T-helper 1 cell treated with Interleukin-12 subunit alpha and Interleukin-12 subunit beta and Interleukin-4 antibody, amounts not matched to agents 30 ng/mL and 1 ng/mL, for 36 hours (primary cell): ENCODE measurements at regions not wholly inside any gene's neighbourhood (a gene's known extent, or its start where the extent isn't known, plus 50 kb on each side); places are given as distances from the start of the nearest gene placed in this dataset.

Experiments
- intact Hi-C: fragments of 100-400 bp; cut with micrococcal nuclease; formaldehyde crosslinking; loops from one replicate; pipeline ENCODE4 v1.15.1; 2024

DNA sequence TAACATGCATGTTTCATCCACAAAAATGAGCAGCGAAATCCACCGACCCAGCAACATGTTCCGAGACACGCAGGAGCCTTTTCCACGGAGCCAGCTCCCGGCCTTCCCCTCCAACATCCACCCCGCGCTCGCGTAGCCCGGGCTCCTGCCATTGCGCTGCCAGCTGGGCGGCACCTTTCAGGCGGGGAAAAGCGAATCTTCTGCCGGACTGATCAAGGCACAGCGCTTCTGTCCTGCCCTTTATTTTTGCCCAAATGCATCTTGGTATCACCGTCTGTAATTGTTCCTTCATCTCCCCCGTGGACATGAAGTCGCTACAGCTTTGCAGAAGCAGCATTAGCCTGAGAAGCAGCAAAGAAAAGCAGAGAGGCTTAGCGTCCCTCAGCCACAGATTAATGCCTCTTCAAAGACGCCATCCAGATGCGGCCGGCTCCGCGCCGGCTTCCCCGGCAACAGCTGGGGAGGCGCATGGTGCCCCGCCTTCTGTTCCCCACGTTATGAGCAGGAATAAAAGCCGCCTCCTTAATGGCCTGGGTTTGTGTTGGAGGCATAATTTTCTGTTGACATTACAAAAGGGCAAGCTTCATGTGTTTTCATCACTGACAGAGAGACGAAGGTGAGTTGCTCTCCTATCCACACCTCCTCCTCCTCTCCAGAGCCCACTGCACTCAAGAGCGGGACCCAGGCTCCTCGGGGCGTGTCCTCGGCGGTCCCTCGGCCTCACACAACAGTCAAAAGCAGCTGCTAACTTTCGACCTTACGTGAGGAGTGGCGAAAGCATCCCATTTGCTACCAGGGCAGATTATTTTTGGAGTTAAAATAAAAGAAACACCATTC lies 122.1 kb upstream of the SALL3 start:
- intact Hi-C loops: no loop called here

DNA sequence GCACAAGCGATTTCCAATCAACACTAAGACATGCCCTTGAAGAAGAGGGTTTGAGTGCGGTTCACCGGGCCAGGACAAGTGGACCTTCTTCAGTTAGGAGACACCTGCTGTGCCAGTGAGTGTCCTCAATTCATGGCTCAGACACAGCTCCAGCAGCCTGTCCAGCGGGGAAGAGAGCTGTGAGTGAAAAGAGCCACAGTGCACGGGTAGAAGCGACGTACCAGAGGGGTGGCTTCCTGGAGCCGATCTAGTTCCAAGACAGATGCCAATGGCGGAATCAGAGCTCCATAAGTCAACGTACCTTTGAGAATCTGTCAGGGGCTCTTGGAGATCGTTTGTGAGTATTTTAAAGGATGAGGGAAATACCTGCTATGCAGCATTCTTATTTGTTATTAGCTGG lies 119.9 kb upstream of the SALL3 start:
- intact Hi-C loops: no loop called here

DNA sequence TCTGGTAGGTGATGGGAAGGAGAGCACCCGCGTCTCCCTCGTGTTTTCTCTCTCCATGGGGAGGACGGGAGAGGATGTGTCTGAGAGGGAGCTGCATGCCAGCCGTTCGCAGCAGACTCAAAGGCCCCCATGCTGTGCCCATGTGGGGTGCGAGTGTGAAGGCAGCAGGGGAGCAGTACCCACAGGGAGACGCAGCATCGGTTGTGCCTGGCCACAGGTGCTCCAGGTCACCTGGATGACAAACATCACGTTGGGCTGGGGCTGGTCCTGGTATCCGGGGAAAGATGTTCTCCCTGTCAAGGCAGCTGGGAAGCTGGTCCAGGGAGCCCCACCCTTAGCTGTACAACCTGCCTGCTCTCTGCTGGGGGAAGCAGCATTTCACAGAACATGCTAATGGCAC lies 119.5 kb upstream of the SALL3 start:
- intact Hi-C loops: no loop called here

DNA sequence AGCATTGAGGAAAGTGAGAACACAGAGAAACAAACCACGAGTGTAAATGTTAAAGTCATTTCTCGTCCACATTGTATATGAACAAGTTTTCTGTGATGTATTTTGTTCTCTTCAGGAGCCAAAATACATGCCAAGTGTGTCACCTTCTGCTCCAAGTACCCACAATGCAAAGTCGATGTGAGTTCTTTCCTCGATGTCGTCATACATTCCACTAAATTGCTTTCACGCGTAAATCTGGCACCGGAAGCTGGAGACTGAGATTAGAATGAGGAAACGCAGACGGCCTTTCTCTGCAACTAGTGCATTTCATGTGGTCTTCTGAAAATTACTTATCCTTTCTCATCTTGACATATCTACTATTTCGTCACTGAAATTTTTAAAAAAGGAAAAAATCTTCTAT lies 118.5 kb upstream of the SALL3 start:
- intact Hi-C loops: no loop called here

DNA sequence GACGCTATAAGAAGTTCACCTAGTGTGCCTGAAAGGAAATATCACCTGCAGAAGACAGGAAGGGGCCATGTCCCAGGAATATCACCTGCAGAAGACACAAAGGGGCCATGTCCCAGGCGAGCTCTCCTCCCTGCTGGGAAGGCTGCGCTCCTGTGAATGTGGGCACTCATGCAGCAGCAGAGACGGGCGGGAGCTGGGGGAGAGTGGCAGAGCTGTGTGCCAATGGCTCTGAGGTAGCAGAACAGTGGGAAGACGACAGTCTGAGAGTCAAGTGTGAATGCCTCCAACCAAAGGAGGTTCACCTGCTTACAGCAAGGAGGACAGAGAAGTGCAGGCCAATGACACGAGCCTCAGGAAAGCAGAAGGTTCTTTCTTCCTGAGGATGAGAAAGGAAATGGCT lies 117.9 kb upstream of the SALL3 start:
- intact Hi-C loops: no loop called here

DNA sequence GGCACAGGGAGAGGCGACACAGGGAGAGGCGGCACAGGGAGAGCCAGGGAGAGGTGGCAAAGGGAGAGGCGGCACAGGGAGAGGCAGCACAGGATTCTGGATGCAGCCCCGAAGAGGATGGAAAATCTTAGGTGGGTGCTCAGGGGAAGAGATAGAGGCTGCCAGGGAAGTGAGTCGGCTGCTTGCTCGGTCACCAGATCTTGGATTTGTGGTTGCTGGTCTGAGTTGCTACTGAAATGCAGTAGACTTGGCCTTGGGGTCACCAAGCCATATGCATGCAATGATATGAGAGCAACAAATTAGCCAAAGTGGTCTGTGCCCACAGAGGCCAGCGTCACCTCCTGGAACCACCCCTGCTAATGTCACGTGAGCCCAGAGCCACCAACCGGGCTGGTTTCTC lies 117.2 kb upstream of the SALL3 start:
- intact Hi-C loops: no loop called here

DNA sequence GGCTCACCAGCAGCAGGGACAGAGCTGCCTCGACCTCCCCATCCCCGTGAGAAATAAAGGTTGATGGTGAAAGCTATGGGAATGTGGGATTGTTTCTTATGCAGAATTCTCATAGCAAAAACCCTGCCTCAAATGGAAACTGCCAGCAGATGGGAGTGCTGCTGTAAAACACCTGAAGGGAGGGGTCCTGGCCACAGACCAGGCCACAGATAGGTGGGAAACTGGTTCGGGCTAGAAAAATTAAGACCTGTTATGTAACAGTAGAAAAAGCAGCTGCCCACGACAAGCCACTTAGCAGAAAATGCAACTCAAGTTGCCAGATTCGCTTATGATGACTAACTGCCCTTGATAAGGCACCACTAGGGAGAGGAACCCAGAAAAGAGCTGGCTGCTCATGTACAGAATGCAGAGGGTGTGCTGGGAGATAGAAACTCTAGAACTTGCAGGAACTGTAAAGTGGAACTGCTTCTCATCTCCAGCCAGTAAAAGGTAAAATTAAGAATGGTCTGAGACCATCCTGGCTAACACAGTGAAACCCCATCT lies 114.5 kb upstream of the SALL3 start:
- intact Hi-C loops: no loop called here

DNA sequence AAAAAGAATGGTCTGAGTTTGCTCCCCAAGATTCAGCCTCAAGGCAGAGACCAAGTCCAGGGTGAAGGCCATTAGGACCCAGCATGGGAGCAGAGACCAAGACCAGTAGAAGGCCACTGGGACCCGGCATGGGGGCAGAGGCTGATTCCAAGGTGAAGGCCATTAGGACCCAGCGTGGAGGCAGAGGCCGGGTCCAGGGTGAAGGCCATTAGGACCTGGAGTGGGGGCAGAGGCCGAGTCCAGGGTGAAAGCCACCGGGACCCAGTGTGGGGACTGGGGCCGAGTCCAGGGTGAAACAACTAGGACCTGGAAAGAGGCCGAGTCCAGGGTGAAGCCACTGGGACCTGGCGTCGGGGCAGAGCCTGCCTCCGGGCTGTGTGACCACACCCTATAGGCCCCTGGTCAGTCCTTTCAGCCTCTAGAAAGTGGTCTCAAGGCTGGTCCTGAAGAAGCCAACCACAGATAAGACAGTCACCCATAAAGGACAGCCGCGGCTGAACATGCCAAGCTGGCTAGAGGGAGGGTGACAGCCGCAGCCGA lies 113.8 kb upstream of the SALL3 start:
- intact Hi-C loops: no loop called here

DNA sequence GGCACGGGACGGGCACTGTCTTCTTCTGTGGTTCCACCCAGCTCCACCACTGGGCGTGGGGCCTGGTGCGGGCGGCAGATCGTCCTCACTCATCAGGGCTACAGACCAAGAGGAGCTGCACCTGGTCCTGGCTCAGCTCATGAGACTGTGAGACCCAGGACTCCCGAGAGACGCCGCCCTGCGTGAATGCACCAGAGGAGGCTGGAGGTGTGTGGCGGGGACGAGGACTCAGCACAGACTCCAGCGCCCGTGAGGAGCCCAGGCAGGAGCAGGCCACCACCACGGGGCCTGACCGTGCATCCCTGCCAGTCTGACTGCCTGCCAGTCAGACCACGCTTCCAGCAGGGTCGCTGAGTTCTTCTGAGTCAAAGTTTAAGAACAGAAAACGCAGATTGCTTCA lies 112.5 kb upstream of the SALL3 start:
- intact Hi-C loops: no loop called here

DNA sequence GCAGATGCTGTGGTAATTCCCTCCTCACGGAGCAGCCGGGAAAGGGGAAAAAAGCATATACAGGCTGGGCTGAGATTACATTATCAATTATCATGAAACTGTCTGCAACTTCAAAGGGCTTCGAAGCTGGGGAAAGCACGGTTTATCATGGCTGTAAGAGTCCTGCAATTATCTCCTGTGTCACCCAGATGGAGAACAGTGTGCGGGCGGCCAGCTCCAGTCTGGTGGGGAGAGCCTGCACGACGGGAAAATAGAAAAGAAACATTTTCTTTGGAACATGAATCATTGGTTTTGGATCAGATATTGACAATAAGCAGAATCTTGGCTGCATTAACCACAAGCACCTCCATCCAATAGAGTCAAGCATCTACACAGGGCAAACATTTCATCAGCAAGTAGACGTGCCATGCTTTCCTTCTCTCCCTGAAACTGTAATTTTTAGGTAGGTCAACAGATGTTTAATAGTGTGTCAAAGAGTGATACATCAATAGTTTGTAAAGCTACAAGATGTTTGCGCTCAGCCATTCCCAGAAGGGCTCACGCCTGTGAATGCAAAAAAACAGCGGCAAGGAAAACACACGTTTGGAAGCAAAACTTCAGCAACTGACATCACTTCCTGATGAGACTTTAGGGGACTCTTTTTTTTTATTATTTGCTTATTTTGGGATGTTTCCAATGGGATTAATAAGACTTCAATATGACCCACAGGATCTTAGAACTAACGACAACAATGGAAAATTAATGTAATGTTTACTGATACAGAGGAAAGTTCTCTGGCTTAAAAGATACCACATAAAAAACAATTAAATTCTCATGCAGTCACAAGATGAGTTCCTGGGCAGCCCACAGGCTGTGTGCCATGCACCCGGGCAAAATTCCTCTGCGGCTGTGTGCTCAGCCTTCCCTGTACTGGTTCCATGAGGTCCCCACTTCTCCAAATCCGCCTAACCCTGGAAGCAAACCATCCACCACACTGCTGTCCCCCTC lies 111.0 kb upstream of the SALL3 start:
- intact Hi-C loops: no loop called here

DNA sequence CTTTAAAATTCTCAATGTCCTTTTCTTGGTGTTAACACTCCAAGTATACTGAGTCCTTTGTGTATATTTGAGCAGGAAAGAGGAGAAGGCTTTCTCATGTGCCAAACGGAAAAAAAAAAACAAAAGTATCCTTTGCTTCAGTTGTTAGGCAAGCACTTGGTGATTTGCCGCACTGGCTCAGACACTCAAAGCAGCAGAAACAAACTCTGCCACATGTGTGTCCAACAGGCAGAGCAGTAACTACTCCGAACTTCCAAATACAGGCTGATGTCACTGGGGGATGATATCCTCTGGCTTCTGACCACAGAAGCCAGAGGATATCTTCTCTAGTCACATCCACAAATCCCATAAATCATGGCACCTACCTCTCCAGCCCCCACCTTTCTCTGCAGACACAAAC lies 108.0 kb upstream of the SALL3 start:
- intact Hi-C loops: no loop called here

DNA sequence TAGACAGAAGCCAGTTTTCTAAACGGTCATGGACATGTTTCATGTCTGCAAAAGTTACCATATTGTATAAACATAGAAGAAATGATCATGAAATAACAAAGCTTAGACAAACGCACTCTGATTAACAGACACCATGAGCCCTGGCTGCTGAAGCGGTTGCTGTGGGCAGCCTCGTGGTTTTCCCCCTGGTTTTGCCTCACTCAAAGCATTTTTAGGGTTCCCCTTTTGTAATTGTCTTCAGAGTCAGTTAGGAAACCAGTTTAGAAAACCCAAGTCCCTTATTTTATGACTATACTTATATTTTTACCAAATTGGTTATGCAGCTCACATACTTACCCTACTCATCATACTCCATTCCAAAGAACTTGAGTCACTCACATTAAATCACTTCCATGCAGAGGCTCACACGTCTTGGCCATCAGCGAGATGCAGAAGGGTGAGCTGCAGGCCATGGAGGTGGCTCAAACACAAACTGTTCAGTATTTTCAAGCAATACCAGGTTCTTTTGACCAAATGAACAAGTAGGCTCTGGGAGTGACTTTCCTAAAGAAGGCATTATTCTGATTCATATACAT lies 105.6 kb upstream of the SALL3 start:
- intact Hi-C loops: no loop called here

DNA sequence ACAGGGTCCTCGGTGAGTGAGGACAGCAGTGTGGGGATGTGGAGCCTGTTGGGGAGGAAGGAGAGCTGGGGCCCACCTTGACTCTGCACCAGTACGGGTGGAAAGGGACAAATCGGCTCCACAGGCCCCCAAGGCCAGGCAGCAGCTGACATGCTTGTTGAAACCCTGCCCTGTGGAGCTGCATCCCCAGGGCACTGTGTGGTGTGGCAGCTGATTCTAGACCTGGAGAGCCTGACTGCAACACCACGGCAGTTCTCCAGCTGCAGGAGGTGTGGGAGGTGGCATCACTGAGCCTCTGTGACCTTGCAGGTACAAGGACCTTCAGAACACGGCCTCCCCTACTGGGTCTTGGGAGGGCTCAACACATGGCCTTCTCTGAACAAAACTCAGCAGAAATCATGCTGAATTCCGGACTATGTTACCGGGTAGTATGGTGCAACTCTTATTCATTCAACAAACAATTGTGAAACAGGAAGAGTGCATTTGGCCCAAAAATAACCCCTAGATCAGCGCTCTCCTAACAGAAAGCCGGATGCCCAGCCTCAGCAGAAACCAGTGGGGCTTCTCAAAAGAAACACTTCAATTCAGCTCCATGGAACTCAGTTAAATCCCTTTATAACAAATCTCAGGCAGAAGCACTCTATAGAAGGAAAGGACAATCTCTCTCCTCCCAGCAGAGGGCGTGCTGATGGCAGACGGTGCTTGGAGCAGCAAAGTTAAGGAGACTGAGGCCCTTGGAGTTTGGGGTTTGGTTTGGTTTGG lies 104.4 kb upstream of the SALL3 start:
- intact Hi-C loops: loop anchor here (1.0 to 5.0 kb wide), 2 partner anchors 111 to 973 kb away; no protein-coding TSS in a partner anchor

DNA sequence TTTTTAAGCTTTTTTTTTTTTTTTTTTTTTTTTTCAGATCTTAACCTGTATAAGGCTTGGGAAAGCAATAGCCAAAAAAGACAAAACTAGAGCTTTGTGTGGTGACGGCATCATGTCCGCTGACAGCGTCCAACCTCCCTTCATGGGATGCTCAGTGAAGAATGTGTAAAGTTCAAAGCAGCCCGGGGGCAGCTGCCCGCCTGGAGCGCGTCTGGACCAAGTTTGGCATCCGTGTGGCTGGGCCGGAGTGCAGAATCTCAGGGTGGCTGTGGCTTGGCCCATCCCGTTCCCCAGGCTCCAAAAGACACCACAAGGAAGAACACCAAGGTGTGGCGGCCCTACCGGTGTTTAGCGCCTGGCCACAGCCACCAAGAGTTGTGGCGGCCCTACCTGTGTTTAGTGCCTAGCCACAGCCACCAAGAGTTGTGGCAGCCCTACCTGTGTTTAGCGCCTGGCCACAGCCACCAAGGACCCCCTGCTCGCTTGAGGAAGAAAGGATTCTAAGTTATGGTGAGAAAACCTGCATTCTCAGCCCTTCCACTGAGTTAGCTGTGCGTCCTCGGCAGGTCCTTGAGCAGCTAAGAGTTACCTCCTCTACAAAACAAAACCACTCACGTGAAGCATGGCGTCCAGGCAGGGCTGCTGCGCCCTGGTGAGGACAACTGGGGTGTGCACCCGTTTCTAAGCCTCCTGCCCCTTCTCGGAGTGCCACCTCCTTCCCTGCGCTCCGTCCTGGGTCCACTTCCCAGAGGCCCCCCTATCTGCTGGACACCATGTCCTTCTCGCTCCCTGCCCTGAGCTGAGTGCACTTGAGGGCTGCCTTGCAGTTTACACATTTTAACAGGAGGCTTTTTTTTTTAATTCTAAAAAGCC lies 103.6 kb upstream of the SALL3 start:
- intact Hi-C loops: loop anchor here (1.0 to 5.0 kb wide), 2 partner anchors 110 to 974 kb away; no protein-coding TSS in a partner anchor

DNA sequence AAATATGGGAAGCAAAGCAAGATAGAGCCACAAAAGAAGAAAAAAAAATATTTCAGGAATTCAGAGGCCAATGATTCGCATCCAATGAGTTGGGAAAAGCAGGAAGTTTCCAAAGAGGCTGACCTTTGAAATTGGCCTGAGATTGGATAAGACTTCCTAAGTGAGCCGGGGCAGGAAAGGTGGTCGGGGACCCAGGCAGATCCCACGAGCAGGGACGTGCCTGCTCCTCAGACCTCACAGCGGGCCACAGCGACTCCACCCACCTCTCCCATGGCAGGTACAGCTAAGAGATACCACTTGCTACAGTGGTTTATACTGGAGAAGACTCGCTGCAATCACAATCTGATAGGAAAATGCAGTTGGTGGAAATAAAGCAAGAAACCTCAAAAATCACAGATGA lies 102.8 kb upstream of the SALL3 start:
- intact Hi-C loops: loop anchor here (5.0 kb wide), 1 partner anchor 975 kb away; no protein-coding TSS in a partner anchor

DNA sequence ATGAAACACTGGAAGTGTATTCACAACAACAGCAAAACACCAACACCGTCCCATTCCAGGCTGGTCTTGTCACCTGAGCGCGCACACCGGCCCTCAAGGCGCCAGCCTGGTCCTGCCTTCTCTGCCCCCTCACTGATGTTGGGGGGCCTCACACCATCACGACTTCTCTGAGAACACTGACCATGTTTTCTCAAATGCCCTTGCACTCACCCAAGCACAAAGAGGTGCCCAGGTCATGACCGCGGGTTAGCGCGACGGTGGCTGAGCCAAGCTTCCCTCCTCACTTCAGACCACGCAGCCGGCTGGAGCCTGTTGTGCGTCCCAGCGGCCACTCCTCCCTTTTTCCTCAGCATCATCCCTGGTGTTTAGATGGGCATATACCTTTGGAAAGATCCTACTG lies 101.3 kb upstream of the SALL3 start:
- intact Hi-C loops: loop anchor here (5.0 kb wide), 1 partner anchor 976 kb away; no protein-coding TSS in a partner anchor

DNA sequence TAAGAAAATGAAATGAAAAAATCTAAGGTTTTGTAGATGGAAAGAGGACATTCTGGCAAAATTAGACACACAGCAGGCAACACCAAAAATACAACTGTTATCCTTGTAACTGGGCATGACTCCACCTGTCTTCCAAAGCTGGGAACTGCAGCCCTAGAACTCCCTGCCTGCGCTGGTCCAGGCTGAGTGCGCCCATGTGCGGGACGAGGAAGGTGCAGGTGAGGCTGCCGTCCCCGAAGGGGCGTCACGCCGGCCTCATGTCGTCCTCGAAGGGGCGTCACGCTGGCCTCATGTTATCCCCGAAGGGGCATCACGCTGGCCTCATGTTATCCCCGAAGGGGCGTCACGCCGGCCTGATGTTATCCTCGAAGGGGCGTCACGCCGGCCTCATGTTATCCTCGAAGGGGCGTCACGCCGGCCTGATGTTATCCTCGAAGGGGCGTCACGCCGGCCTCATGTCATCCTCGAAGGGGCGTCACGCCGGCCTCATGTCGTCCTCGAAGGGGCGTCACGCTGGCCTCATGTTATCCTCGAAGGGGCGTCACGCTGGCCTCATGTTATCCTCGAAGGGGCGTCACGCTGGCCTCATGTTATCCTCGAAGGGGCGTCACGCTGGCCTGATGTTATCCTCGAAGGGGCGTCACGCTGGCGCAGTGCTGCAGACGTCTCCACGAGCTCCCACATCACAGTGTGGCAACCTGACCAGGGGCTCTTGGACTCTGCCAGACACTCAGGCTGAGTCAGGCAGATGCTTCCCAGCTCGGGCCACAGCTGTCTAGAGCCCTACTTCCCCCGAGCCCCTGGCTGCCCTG lies 100.3 kb upstream of the SALL3 start:
- intact Hi-C loops: loop anchor here (5.0 kb wide), 1 partner anchor 977 kb away; no protein-coding TSS in a partner anchor

DNA sequence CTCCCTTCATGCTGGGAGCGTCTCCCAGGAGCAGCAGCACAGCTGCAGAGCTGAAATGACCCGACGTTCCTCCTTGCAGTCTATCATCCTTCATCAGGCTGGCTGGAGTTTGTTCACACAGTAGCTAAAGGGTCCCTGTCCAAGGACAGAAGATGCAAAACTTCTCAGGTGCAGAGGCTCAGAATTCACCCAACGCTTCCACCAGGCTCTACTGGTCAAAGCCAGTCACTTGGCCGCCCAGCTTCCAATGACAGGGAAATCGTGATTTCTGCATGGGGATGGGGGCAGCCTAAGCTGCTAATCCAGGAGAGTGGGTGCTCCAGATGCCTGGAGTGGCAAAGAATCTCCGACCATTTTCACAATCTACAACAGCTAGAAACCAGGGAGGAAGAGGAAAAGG lies 97.0 kb upstream of the SALL3 start:
- intact Hi-C loops: no loop called here
